Esophagus muscularis mucosa (tissue), 4 donors: ENCODE measurements at regions not wholly inside any gene's neighbourhood (a gene's known extent, or its start where the extent isn't known, plus 50 kb on each side); places are given as distances from the start of the nearest gene placed in this dataset.

ENCODE experiments used
- DNase-seq: peaks from one replicate; pipeline ENCODE4 v3.0.0-alpha.2; 2017; ENCODE audit errors: extremely low spot score
- H3K27ac ChIP-seq, 4 donors: fragments of 200-600 bp; sonication (generic); replicated peaks in 1 of 4; 1 replicate in 3 of 4; 2 replicates in 1 of 4; pipeline ENCODE4 v1.5.1; 2016 to 2019; ENCODE audit warnings: mild to moderate bottlenecking in 1 of 4
- H3K27me3 ChIP-seq, 4 donors: fragments of 200-600 bp; sonication (generic); one replicate each; pipeline versions ENCODE4 v1.5.1 to v1.6.0; 2016 to 2019
- H3K36me3 ChIP-seq, 4 donors: fragments of 200-600 bp; sonication (generic); one replicate each; pipeline ENCODE4 v1.5.1; 2016 to 2019
- H3K4me1 ChIP-seq, 4 donors: fragments of 200-600 bp; sonication (generic); one replicate each; pipeline ENCODE4 v1.5.1; 2016 to 2019
- H3K4me3 ChIP-seq, 4 donors: fragments of 200-600 bp; sonication (generic); 1 replicate in 2 of 4; 2 replicates in 2 of 4; pipeline ENCODE4 v1.5.1; 2016 to 2019; ENCODE audit warnings: mild to moderate bottlenecking in 4 of 4, moderate library complexity in 1 of 4
- H3K9me3 ChIP-seq, 4 donors: fragments of 200-600 bp; sonication (generic); 1 replicate in 3 of 4; 2 replicates in 1 of 4; pipeline ENCODE4 v1.5.1; 2016 to 2019
- EP300 ChIP-seq: sonication (generic); formaldehyde crosslinking; IDR thresholded peaks from one replicate; pipeline ENCODE4 v1.6.1; 2017; ENCODE audit warnings: antibody characterized with exemption
- POLR2A ChIP-seq: fragments of 450-650 bp; IDR thresholded peaks from one replicate; pipeline ENCODE4 v1.6.1; 2017; ENCODE audit warnings: antibody characterized with exemption, moderate library complexity, mild to moderate bottlenecking, low read depth
- POLR2AphosphoS5 ChIP-seq, 2 donors: sonication (generic); formaldehyde crosslinking; IDR thresholded peaks; one replicate each; pipeline ENCODE4 v1.6.1; 2017; ENCODE audit warnings: antibody characterized with exemption in 2 of 2
- WGBS: methylation state at CpG from one replicate; pipeline ENCODE4 v1.1.5; 2018; 5-methylcytosine and 5-hydroxymethylcytosine counted together
- intact Hi-C: fragments of 100-400 bp; cut with DNase I; formaldehyde crosslinking; loops from one replicate; pipeline ENCODE4 v1.15.1; 2023
- TF ChIP-seq, protein P1 (sequence below), 3 experiments: fragments of 200-600 bp in 2 of 3; fragments of 450-650 bp in 1 of 3; sonication (generic) in 2 of 3; IDR thresholded peaks; one replicate each; pipeline ENCODE4 v1.5.1; 2017 to 2019; ENCODE audit warnings: antibody characterized with exemption in 3 of 3, mild to moderate bottlenecking in 2 of 3, moderate library complexity in 1 of 3

DNA sequence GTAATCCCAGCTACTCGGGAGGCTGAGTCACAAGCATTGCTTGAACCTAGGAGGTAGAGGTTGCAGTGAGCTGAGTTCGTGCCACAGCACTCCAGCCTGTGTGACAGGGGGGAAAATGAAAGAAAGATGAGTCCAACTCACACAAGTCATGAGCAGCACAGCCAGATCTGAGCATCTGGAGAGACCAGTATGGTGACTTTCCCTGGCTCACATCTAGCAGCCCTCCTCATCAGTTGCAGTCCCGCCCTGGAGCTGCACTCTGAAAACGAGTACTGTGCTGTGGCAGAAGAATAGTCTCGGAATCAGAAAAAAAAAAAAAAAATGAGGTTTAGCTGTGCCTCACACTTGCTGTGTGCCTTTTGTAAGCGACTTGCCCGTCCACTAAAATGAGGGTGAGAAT, 74.4 kb upstream of the TRIB2 start:
- H3K4me3 ChIP-seq, result no peak overlapping the region
- intact Hi-C loops, result no loop called here
- peaks cover 0 to 1% (median 0%) of the 10 kb centered on the region in 4 donors for H3K4me1 ChIP-seq
- no peaks in the 10 kb centered on the region for H3K36me3 ChIP-seq
- no peak overlapping the region for H3K27ac ChIP-seq
- WGBS, result 81% methylated on average over 7 of the region's 7 CpGs
- H3K9me3 ChIP-seq, result no peaks in the 10 kb centered on the region
- TF ChIP-seq POLR2AphosphoS5 (IDR thresholded peaks at IDR 0.05) (no peak), POLR2A (no peak), EP300 (no peak)
- TF ChIP-seq, protein P1, sequence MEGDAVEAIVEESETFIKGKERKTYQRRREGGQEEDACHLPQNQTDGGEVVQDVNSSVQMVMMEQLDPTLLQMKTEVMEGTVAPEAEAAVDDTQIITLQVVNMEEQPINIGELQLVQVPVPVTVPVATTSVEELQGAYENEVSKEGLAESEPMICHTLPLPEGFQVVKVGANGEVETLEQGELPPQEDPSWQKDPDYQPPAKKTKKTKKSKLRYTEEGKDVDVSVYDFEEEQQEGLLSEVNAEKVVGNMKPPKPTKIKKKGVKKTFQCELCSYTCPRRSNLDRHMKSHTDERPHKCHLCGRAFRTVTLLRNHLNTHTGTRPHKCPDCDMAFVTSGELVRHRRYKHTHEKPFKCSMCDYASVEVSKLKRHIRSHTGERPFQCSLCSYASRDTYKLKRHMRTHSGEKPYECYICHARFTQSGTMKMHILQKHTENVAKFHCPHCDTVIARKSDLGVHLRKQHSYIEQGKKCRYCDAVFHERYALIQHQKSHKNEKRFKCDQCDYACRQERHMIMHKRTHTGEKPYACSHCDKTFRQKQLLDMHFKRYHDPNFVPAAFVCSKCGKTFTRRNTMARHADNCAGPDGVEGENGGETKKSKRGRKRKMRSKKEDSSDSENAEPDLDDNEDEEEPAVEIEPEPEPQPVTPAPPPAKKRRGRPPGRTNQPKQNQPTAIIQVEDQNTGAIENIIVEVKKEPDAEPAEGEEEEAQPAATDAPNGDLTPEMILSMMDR (IDR thresholded peaks at IDR 0.05), result no peak
- no peak for DNase-seq
- H3K27me3 ChIP-seq, result no peaks in the 10 kb centered on the region

DNA sequence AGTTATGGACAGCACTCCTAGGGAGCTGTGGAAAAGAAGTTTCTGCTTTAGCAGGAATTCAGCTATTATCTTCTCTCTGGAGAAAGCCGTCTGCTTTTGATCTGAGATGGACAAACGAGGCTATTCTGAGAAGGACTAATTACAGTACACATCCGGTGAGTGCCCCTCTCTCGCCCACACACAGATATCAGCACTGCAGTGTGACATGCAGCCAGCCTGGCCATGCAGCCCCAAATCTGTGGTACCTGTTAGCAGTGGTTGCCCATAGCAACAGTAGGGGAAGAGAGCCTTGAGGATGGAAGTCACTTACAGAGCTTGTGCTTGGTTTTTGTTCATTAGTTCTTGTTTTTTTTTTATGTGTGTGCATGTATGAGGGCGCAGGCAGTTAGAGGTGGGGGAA, 73.9 kb upstream of the TRIB2 start:
- TF ChIP-seq EP300, result no peak
- no peak for TF ChIP-seq POLR2A
- TF ChIP-seq, protein P1 (IDR thresholded peaks at IDR 0.05), result no peak
- TF ChIP-seq POLR2AphosphoS5 (IDR thresholded peaks at IDR 0.05), result no peak
- no peaks in the 10 kb centered on the region for H3K9me3 ChIP-seq
- no peak for DNase-seq
- no peaks in the 10 kb centered on the region for H3K36me3 ChIP-seq
- intact Hi-C loops, result no loop called here
- no peak overlapping the region for H3K4me3 ChIP-seq
- no peaks in the 10 kb centered on the region for H3K4me1 ChIP-seq
- H3K27me3 ChIP-seq, result no peaks in the 10 kb centered on the region
- 88% methylated on average over 5 of the region's 5 CpGs for WGBS
- H3K27ac ChIP-seq, result no peak overlapping the region

DNA sequence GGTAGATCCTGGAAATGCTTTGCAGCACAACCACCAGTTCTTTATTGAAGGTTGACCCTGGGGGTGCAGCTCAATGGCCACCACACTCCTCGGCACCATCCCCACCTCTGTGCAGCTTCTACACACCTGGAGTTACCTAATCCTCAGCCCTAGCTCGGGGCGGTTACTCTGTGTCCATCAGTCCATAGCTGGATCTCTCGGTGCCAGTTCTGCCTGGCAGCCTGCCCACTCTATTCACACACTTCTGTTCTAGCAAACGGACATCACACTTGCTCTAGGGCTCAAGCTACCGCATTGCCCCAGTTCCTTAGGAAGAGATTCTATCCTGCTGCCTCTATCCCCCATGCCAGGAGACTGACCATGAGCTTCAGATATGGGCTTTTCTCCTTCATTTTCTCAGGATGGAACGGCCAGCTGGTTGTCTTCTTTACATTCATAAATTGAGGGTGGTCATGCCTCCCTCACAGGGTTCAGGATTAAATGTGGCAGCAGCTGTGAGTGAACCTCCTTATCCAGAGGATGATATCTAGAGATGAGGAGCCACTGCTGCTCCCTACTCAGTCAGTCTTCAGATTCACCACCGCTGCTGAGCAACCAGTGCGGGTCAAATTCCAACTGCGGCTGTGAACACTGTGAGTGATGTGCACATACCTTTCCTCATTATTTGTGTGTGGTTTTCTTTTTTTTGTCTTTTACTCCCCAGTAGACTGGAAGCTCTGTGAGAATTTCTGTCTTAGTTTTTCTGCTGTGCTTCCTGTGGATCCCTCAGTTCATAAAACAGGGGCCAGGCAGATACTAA, 66.9 kb upstream of the TRIB2 start:
- no peaks in the 10 kb centered on the region for H3K4me1 ChIP-seq
- WGBS, result 80% methylated on average over 10 of the region's 10 CpGs
- H3K27me3 ChIP-seq, result no peaks in the 10 kb centered on the region
- H3K9me3 ChIP-seq, result no peaks in the 10 kb centered on the region
- intact Hi-C loops, result no loop called here
- H3K36me3 ChIP-seq, result no peaks in the 10 kb centered on the region
- TF ChIP-seq POLR2A, result no peak
- TF ChIP-seq, protein P1 (IDR thresholded peaks at IDR 0.05), result no peak
- TF ChIP-seq EP300, result no peak
- TF ChIP-seq POLR2AphosphoS5 (IDR thresholded peaks at IDR 0.05), result no peak
- H3K27ac ChIP-seq, result no peak overlapping the region
- H3K4me3 ChIP-seq, result no peak overlapping the region
- no peak for DNase-seq

DNA sequence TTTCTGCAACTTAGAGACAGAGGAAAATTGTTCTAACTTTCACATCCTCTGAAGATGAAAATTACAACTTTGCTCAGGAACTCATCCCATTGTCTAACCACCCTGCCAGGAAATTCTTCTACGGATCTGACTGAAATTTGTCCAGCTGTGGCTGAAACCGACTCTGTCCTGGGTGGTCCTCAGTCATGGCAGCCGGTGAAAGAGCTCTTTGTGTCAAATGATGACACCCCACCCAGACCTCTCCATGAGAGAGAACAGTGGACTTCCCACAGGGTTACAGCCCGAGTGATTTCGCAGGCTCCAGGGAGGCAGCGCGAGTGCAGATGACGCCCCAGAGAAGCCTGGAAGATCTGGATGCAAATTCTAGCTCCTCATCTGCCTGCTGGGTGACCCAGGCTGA, 65.1 kb upstream of the TRIB2 start:
- Histone ChIP-seq H3K4me3 (no peak overlapping the region), H3K27ac (no peak overlapping the region), H3K4me1 (no peaks in the 10 kb centered on the region), H3K27me3 (no peaks in the 10 kb centered on the region), H3K9me3 (no peaks in the 10 kb centered on the region), H3K36me3 (no peaks in the 10 kb centered on the region)
- TF ChIP-seq EP300 (no peak), POLR2AphosphoS5 (IDR thresholded peaks at IDR 0.05) (no peak)
- TF ChIP-seq, protein P1 (IDR thresholded peaks at IDR 0.05), result no peak
- WGBS, result 69% methylated on average over 8 of the region's 8 CpGs
- intact Hi-C loops, result no loop called here
- DNase-seq, result no peak

DNA sequence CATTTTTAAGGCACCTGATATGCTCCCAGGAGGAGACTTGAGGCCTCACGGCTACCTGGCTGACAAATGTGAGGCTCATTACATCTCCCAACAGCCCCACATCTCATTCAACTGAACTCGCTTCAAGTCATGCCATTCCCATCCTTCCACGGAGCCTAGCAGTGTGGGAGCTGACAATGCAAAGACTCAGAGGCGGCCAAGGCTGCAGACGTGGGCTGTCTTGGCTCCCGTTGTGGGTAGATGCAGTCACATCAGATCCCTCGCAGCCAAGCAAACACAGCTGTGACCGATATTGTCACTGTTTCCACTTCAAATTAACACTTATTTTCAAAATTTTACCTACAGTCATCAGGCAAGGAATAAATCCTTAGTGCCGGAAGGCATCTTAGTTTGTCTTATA, 64.0 kb upstream of the TRIB2 start:
- H3K4me3 ChIP-seq, result no peak overlapping the region
- TF ChIP-seq POLR2AphosphoS5 (IDR thresholded peaks at IDR 0.05) (no peak), EP300 (no peak)
- DNase-seq, result no peak
- no peaks in the 10 kb centered on the region for H3K9me3 ChIP-seq
- intact Hi-C loops, result no loop called here
- H3K4me1 ChIP-seq, result no peaks in the 10 kb centered on the region
- 84% methylated on average over 9 of the region's 9 CpGs for WGBS
- H3K27ac ChIP-seq, result no peak overlapping the region
- H3K36me3 ChIP-seq, result no peaks in the 10 kb centered on the region
- no peaks in the 10 kb centered on the region for H3K27me3 ChIP-seq
